Hepatocyte (in vitro differentiated cells): ENCODE measurements at regions not wholly inside any gene's neighbourhood (a gene's known extent, or its start where the extent isn't known, plus 50 kb on each side); places are given as distances from the start of the nearest gene placed in this dataset.

Source experiments
- CTCF ChIP-seq: fragments of 200-600 bp; sonication (generic); IDR thresholded peaks from 2 replicates; pipeline ENCODE4 v1.5.1; 2016; ENCODE audit warnings: antibody characterized with exemption, mild to moderate bottlenecking; ENCODE audit not compliant: poor library complexity
- EZH2 ChIP-seq: fragments of 200-600 bp; sonication (generic); IDR thresholded peaks from 2 replicates; pipeline ENCODE4 v1.6.1; 2016; ENCODE audit warnings: antibody characterized with exemption, mild to moderate bottlenecking, borderline replicate concordance
- EZH2phosphoT487 ChIP-seq: fragments of 200-600 bp; sonication (generic); IDR thresholded peaks from one replicate; pipeline ENCODE4 v1.6.1; 2018; ENCODE audit warnings: antibody characterized with exemption, mild to moderate bottlenecking, low read depth, moderate library complexity; ENCODE audit not compliant: unreplicated experiment, severe bottlenecking

- TF ChIP-seq CTCF (no peak), EZH2phosphoT487 (no peak), EZH2 (no peak)
These were observed 123.6 kb downstream of the CHST1 start for GRCh38 chr11:45541693-45542434.
